ENCODE measurements at regions not wholly inside any gene's neighbourhood (a gene's known extent, or its start where the extent isn't known, plus 50 kb on each side); places are given as distances from the start of the nearest gene placed in this dataset.

- TF ChIP-seq CBX2 (IDR thresholded peaks at IDR 0.05; ENCODE audit: low read depth, low read length): no peak
- no peak for TF ChIP-seq CBX2 (CRISPR knock-in tag; IDR thresholded peaks at IDR 0.05; ENCODE audit: low read depth)
- TF ChIP-seq ZNF367 (CRISPR knock-in tag; IDR thresholded peaks at IDR 0.05; ENCODE audit: borderline replicate concordance): no peak
- TF ChIP-seq ZNF777 (CRISPR knock-in tag; IDR thresholded peaks at IDR 0.05): no peak
- TF ChIP-seq YY1 (IDR thresholded peaks at IDR 0.05; ENCODE audit: insufficient read depth, insufficient replicate concordance, low read depth, low read length): no peak
Observed at GRCh38 chr7:152979376-152979775, 219.8 kb downstream of the ACTR3B start (continued).

- FAIRE-seq (no peak), DNase-seq (ENCODE audit: low spot score) (no peak), ATAC-seq (no peak)
- CTCF ChIA-PET (ENCODE audit: low intra/inter-chr PET ratio, low total read pairs): no interaction called here
- Histone ChIP-seq H4K20me1 (ENCODE audit: insufficient read depth, low read length) (no peaks in the 10 kb centered on the region), H3K36me3 (replicated peaks in 1 of 2; ENCODE audit: control insufficient read depth in 1 of 2, insufficient read depth in 2 of 2, low read length in 2 of 2) (no peaks in the 10 kb centered on the region), H3K79me2 (ENCODE audit: insufficient read depth, low read length) (no peaks in the 10 kb centered on the region), H3K9ac (ENCODE audit: insufficient read depth, low read depth, low read length) (no peak overlapping the region), H3K9me3 (ENCODE audit: low read length) (0 out of 2 replicates have a peak, but pooled peaks cover 6% of the 10 kb centered on the region), H3K4me1 (ENCODE audit: insufficient read depth, low read length) (no peaks in the 10 kb centered on the region), H3K27ac (ENCODE audit: extremely low read length, insufficient read depth, low read length) (no peak overlapping the region), H3K27me3 (ENCODE audit: control insufficient read depth in 1 of 2, insufficient read depth in 2 of 2, low read length in 2 of 2) (no peaks in the 10 kb centered on the region), H3K4me2 (ENCODE audit: low read depth, low read length) (no peak overlapping the region), H3K4me3 (replicated peaks in 1 of 3; ENCODE audit: insufficient read depth in 1 of 3, low read depth in 2 of 3, low read length in 3 of 3) (no peak overlapping the region), H2AFZ (ENCODE audit: low read length) (no peak overlapping the region)
- in situ Hi-C loops (cut with HindIII; ENCODE audit: extremely low pct_ligation_motif_present, low pct_unique_long_range_greater_than_20kb) (no loop called here), intact Hi-C loops (cut with micrococcal nuclease; ENCODE audit: unreplicated experiment) (no loop called here)
- TF ChIP-seq MAFK (conservative IDR thresholded peaks at IDR 0.05 in 1 of 2, IDR thresholded peaks at IDR 0.05 in 1 of 2; ENCODE audit: low read length in 2 of 2) (peak in 1 of 2 experiments; percentile 48; a peak in 3 of 4 replicates), SNAPC5 (CRISPR knock-in tag; IDR thresholded peaks at IDR 0.05; ENCODE audit: borderline replicate concordance) (no peak), TP53 (CRISPR knock-in tag; conservative IDR thresholded peaks at IDR 0.05) (no peak), PHF8 (CRISPR knock-in tag; IDR thresholded peaks at IDR 0.05) (no peak), ZSCAN29 (CRISPR knock-in tag; conservative IDR thresholded peaks at IDR 0.05) (no peak), THAP7 (CRISPR knock-in tag; IDR thresholded peaks at IDR 0.05) (no peak)
- POLR2A ChIA-PET: no interaction called here
- 0% methylated on average over 3 of the region's 4 CpGs for WGBS (ENCODE audit: low lambda C conversion rate)
- BruUV-seq (replicated peaks): no TSS peak
Observed at GRCh38 chr7:152984421-152984820, 224.9 kb downstream of the ACTR3B start.
